ENCODE measurements at regions not wholly inside any gene's neighbourhood (a gene's known extent, or its start where the extent isn't known, plus 50 kb on each side); places are given as distances from the start of the nearest gene placed in this dataset.

GRCh38 chr3:159458010-159458409 is 530.6 kb upstream of the IL12A start (continued):
- TF ChIP-seq GATA2 (CRISPR knock-in tag; IDR thresholded peaks at IDR 0.05) (no peak), EP300 (IDR thresholded peaks at IDR 0.05; ENCODE audit: borderline replicate concordance in 1 of 2, low read depth in 1 of 2, low read length in 1 of 2) (peak in 1 of 2 experiments; percentile 55; a peak in 1 of 4 replicates), PBX3 (IDR thresholded peaks at IDR 0.05) (0 out of 2 replicates have a peak, but pooled peaks have one; percentile 24), TAF1 (IDR thresholded peaks at IDR 0.05; ENCODE audit: borderline replicate concordance, low read depth, low read length) (no peak), GABPA (IDR thresholded peaks at IDR 0.05; ENCODE audit: low read depth) (no peak), YY1 (IDR thresholded peaks at IDR 0.05; ENCODE audit: low read depth) (no peak), RFX5 (IDR thresholded peaks at IDR 0.05; ENCODE audit: low read length) (no peak), TCF12 (IDR thresholded peaks at IDR 0.05) (peak; percentile 57), POLR2AphosphoS5 (IDR thresholded peaks at IDR 0.05; ENCODE audit: low read depth, low read length) (peak; percentile 26; the same call in 1 of the 2 replicates), MXI1 (IDR thresholded peaks at IDR 0.05; ENCODE audit: low read depth, low read length) (no peak), EZH2phosphoT487 (IDR thresholded peaks at IDR 0.05; ENCODE audit: borderline replicate concordance, low read depth) (no peak), TEAD4 (IDR thresholded peaks at IDR 0.05; ENCODE audit: borderline replicate concordance, insufficient read depth) (peak; percentile 89), ELF1 (IDR thresholded peaks at IDR 0.05) (no peak)
- TF ChIP-seq, protein P1, sequence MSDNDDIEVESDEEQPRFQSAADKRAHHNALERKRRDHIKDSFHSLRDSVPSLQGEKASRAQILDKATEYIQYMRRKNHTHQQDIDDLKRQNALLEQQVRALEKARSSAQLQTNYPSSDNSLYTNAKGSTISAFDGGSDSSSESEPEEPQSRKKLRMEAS (IDR thresholded peaks at IDR 0.05; ENCODE audit: low read depth): no peak
- TF ChIP-seq, protein P2, sequence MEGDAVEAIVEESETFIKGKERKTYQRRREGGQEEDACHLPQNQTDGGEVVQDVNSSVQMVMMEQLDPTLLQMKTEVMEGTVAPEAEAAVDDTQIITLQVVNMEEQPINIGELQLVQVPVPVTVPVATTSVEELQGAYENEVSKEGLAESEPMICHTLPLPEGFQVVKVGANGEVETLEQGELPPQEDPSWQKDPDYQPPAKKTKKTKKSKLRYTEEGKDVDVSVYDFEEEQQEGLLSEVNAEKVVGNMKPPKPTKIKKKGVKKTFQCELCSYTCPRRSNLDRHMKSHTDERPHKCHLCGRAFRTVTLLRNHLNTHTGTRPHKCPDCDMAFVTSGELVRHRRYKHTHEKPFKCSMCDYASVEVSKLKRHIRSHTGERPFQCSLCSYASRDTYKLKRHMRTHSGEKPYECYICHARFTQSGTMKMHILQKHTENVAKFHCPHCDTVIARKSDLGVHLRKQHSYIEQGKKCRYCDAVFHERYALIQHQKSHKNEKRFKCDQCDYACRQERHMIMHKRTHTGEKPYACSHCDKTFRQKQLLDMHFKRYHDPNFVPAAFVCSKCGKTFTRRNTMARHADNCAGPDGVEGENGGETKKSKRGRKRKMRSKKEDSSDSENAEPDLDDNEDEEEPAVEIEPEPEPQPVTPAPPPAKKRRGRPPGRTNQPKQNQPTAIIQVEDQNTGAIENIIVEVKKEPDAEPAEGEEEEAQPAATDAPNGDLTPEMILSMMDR (IDR thresholded peaks at IDR 0.05): no peak

- Histone ChIP-seq H2AFZ (ENCODE audit: low read depth) (no peak overlapping the region), H3K9me3 (no peaks in the 10 kb centered on the region), H3K79me2 (ENCODE audit: insufficient read depth) (no peaks in the 10 kb centered on the region), H3F3A (replicated peaks; ENCODE audit: insufficient read depth) (no peaks in the 10 kb centered on the region), H4K20me1 (ENCODE audit: insufficient read depth) (no peaks in the 10 kb centered on the region), H3K4me1 (ENCODE audit: control insufficient read depth in 1 of 2, insufficient read depth in 2 of 2, low read depth in 1 of 2, low read length in 1 of 2) (peaks cover 8 to 11% of the 10 kb centered on the region in 2 experiments; a peak in 3 of 4 replicates), H3K4me2 (0 out of 2 replicates have a peak overlapping the region, but pooled peaks have one; percentile 13), H3K9me2 (no peaks in the 10 kb centered on the region), H3K27me3 (ENCODE audit: insufficient read depth) (no peaks in the 10 kb centered on the region), H3K27ac (ENCODE audit: low read depth in 2 of 2, low read length in 1 of 2) (no peak overlapping the region), H3K4me3 (ENCODE audit: low read depth in 2 of 2, low read length in 1 of 2) (no peak overlapping the region), H3K9ac (no peak overlapping the region), H3K36me3 (replicated peaks in 1 of 2; ENCODE audit: control insufficient read depth in 1 of 2, insufficient read depth in 2 of 2, low read length in 1 of 2) (no peaks in the 10 kb centered on the region)
- TF ChIP-seq PBX3 (IDR thresholded peaks at IDR 0.05) (no peak), RFX5 (IDR thresholded peaks at IDR 0.05; ENCODE audit: low read length) (no peak), IRF3 (IDR thresholded peaks at IDR 0.05; ENCODE audit: low read depth, low read length) (no peak), FOXM1 (IDR thresholded peaks at IDR 0.05; ENCODE audit: low read depth) (no peak), YY1 (IDR thresholded peaks at IDR 0.05; ENCODE audit: low read depth) (no peak), MXI1 (IDR thresholded peaks at IDR 0.05; ENCODE audit: low read depth, low read length) (no peak)
- TF ChIP-seq, protein P1 (IDR thresholded peaks at IDR 0.05; ENCODE audit: low read depth): no peak
- TF ChIP-seq, protein P3, sequence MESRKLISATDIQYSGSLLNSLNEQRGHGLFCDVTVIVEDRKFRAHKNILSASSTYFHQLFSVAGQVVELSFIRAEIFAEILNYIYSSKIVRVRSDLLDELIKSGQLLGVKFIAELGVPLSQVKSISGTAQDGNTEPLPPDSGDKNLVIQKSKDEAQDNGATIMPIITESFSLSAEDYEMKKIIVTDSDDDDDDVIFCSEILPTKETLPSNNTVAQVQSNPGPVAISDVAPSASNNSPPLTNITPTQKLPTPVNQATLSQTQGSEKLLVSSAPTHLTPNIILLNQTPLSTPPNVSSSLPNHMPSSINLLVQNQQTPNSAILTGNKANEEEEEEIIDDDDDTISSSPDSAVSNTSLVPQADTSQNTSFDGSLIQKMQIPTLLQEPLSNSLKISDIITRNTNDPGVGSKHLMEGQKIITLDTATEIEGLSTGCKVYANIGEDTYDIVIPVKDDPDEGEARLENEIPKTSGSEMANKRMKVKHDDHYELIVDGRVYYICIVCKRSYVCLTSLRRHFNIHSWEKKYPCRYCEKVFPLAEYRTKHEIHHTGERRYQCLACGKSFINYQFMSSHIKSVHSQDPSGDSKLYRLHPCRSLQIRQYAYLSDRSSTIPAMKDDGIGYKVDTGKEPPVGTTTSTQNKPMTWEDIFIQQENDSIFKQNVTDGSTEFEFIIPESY (IDR thresholded peaks at IDR 0.05; ENCODE audit: borderline replicate concordance, low read depth): no peak
- TF ChIP-seq, protein P4, sequence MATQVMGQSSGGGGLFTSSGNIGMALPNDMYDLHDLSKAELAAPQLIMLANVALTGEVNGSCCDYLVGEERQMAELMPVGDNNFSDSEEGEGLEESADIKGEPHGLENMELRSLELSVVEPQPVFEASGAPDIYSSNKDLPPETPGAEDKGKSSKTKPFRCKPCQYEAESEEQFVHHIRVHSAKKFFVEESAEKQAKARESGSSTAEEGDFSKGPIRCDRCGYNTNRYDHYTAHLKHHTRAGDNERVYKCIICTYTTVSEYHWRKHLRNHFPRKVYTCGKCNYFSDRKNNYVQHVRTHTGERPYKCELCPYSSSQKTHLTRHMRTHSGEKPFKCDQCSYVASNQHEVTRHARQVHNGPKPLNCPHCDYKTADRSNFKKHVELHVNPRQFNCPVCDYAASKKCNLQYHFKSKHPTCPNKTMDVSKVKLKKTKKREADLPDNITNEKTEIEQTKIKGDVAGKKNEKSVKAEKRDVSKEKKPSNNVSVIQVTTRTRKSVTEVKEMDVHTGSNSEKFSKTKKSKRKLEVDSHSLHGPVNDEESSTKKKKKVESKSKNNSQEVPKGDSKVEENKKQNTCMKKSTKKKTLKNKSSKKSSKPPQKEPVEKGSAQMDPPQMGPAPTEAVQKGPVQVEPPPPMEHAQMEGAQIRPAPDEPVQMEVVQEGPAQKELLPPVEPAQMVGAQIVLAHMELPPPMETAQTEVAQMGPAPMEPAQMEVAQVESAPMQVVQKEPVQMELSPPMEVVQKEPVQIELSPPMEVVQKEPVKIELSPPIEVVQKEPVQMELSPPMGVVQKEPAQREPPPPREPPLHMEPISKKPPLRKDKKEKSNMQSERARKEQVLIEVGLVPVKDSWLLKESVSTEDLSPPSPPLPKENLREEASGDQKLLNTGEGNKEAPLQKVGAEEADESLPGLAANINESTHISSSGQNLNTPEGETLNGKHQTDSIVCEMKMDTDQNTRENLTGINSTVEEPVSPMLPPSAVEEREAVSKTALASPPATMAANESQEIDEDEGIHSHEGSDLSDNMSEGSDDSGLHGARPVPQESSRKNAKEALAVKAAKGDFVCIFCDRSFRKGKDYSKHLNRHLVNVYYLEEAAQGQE (IDR thresholded peaks at IDR 0.05; ENCODE audit: low read depth, low read length): no peak
- 75% methylated on average over 2 of the region's 2 CpGs for WGBS (ENCODE audit: low lambda C conversion rate)
- DNase-seq: no peak
- ChIA-PET POLR2A (no interaction called here), CTCF (interaction anchor here (0.6 to 1.5 kb wide), 2 partner anchors 28 to 163 kb away, joined by 3 read pairs; no protein-coding TSS in a partner anchor)
Observed at GRCh38 chr3:159458982-159459381, 529.7 kb upstream of the IL12A start.
